IPS-20b (cell line): ENCODE measurements at regions not wholly inside any gene's neighbourhood (a gene's known extent, or its start where the extent isn't known, plus 50 kb on each side); places are given as distances from the start of the nearest gene placed in this dataset.

Experiments used
- H3K27ac ChIP-seq: one replicate; pipeline ENCODE4 v1.5.1; 2013; ENCODE audit warnings: low read length
- H3K27me3 ChIP-seq: 2 replicates; pipeline ENCODE4 v1.6.1; 2013; ENCODE audit warnings: mild to moderate bottlenecking, low read length, inconsistent platforms; ENCODE audit not compliant: insufficient read depth
- H3K36me3 ChIP-seq: 2 replicates; pipeline ENCODE4 v1.6.1; 2013; ENCODE audit warnings: low read depth, mild to moderate bottlenecking, inconsistent platforms, low read length, moderate library complexity; ENCODE audit not compliant: insufficient read depth
- H3K4me1 ChIP-seq: 2 replicates; pipeline ENCODE4 v1.6.1; 2013; ENCODE audit warnings: mild to moderate bottlenecking, control low read depth, inconsistent platforms, low read length, moderate library complexity; ENCODE audit not compliant: insufficient read depth
- H3K4me3 ChIP-seq: 2 replicates; pipeline ENCODE4 v1.5.1; 2013; ENCODE audit warnings: mild to moderate bottlenecking, low read length, inconsistent platforms
- H3K9ac ChIP-seq: 2 replicates; pipeline ENCODE4 v1.6.1; 2013; ENCODE audit warnings: low read depth, mild to moderate bottlenecking, inconsistent platforms, low read length, moderate library complexity
- H3K9me3 ChIP-seq: 2 replicates; pipeline ENCODE4 v1.6.1; 2013; ENCODE audit warnings: mild to moderate bottlenecking, low read depth, low read length, inconsistent platforms; ENCODE audit not compliant: insufficient read depth

DNA sequence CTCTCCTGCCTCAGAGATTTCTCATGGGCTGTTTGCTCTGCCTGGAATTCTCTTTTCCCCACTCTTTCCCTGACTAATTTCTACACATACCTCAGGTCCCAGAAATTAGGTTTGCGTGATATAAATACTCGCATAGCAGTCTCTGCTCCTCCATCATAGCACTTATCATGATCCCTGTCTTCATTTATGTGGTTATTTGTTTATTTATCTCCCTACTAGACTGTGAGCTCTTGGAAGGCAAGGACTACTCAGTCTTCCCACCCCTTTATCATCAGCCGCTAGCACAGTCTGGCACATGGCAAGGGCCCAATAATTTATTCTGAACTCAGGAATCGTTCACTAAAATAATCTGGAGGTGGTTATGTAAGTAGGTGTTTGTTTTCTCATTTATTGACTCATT, 79.3 kb downstream of the ADCYAP1 start:
- no peaks in the 10 kb centered on the region for H3K27me3 ChIP-seq
- peaks cover 17% of the 10 kb centered on the region; the same call in 1 of the 2 replicates for H3K4me1 ChIP-seq
- H3K9me3 ChIP-seq: no peaks in the 10 kb centered on the region
- H3K9ac ChIP-seq: no peak overlapping the region
- no peaks in the 10 kb centered on the region for H3K36me3 ChIP-seq
- H3K4me3 ChIP-seq: no peak overlapping the region
- no peak overlapping the region for H3K27ac ChIP-seq

DNA sequence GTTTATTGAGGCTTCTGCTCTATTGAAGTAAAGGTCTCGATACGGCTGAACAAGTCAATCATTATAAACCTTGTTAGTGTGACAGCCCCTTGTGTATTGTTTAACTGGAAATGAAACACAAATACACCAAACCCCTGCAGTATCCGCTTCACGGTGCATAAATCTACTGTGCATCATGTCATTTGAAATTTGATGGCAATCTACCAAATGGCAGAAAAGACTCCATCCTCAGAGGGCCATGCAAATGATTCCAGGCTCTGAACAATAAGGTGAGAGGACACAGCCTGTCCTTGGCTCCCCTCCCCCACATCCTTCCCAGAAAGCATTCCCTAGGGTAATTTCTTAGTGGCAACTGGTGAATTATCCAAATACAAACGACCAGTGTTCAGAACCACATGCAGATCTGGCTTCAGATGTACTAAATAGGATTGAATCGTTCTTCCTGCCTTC, 80.6 kb downstream of the ADCYAP1 start:
- H3K4me3 ChIP-seq: peak overlapping the region; percentile 43

DNA sequence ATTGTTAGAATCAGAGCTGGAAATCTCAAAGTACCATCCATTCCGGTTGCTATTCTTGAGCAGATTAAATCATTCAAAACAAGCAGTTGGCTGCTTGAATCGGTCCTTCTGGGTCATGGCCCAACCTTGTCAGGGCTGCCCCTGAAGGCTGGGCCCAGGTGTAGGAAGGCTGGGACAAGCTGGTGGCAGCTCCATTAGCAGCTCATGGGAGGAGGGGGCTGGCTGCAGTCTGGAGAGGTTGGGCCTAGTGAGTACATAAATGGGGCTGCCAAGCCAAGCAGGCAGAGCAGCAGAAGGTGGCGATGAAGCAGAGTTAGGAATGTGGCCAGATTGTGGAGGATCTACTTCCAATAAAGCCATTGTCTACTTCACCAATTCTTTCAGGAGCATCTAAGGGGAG, 81.4 kb downstream of the ADCYAP1 start:
- peaks cover 17% of the 10 kb centered on the region; the same call in 1 of the 2 replicates for H3K4me1 ChIP-seq
- H3K27me3 ChIP-seq: no peaks in the 10 kb centered on the region
- no peaks in the 10 kb centered on the region for H3K9me3 ChIP-seq
- no peaks in the 10 kb centered on the region for H3K36me3 ChIP-seq
- H3K4me3 ChIP-seq: no peak overlapping the region; the same call in 1 of the 2 replicates
- no peak overlapping the region for H3K9ac ChIP-seq
- H3K27ac ChIP-seq: no peak overlapping the region

More for the DNA sequence above, 80.6 kb downstream of the ADCYAP1 start:
- peaks cover 17% of the 10 kb centered on the region; the same call in 1 of the 2 replicates for H3K4me1 ChIP-seq
- peak overlapping the region; percentile 2; the same call in 1 of the 2 replicates for H3K9ac ChIP-seq
- no peaks in the 10 kb centered on the region for H3K36me3 ChIP-seq
- no peaks in the 10 kb centered on the region for H3K27me3 ChIP-seq
- no peaks in the 10 kb centered on the region for H3K9me3 ChIP-seq
- no peak overlapping the region for H3K27ac ChIP-seq

DNA sequence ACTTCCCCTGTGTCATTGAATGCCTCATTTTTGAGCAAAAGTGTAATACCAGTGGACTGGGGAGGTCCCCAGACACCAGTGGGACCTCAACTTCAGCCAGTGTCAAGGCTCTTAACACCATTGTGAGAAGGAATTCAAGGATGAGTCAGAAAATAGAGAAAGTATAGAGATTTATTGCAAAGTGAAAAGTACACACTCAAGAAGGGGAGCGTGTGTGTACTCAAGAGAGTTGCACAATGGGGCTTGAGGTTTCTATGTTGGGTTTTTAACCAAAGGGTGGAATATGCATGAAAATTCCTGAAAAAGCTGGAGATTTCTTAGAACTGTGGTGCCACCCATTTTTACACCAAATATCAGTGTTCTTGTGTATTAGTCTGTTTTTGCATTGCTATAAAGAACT, 81.9 kb downstream of the ADCYAP1 start:
- H3K36me3 ChIP-seq: no peaks in the 10 kb centered on the region
- H3K27ac ChIP-seq: no peak overlapping the region
- no peak overlapping the region for H3K9ac ChIP-seq
- H3K4me1 ChIP-seq: peaks cover 17% of the 10 kb centered on the region; the same call in 1 of the 2 replicates
- no peaks in the 10 kb centered on the region for H3K9me3 ChIP-seq
- no peak overlapping the region for H3K4me3 ChIP-seq
- H3K27me3 ChIP-seq: no peaks in the 10 kb centered on the region

DNA sequence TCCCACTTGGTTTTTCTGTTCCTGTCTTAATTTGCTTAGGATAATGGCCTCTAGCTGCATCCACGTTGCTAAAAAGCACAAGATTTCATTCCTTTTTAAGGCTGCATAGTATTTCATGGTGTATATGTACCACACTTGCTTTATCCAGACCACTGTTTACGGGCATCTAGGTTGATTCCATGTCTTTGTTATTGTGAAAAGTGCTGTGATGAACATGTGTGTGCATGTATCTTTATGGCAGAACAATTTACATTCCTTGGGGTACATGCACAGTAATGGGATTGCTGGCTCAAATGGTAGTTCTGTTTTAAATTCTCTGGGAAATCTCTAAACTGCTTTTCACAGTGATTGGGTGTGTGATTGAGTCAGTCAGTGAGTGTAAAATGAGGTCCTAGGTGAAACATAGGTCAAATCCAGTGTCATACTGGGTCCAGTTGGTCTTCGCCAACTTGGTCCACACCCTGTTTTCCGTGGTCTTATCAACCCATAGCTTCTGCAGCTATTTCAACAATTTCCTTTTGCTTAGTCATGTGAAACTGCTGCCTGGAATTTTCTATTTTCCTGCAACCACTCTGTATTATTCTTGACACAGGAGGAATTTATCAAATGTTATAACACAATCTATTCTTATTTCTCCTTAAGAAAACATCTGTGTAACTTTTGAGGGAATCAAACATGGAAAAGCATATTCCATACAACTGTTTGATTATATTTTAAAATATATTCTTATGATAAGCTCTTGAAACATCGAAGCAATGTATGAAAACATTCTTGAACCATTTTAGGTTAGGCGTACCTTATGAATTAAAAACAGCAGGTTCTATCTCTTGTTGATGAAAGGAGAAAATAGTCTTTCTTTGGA, 82.9 kb downstream of the ADCYAP1 start:
- Histone ChIP-seq H3K27me3 (no peaks in the 10 kb centered on the region), H3K9ac (no peak overlapping the region), H3K36me3 (no peaks in the 10 kb centered on the region), H3K9me3 (peaks cover 5% of the 10 kb centered on the region; the same call in 1 of the 2 replicates), H3K4me3 (no peak overlapping the region), H3K4me1 (peaks cover 17% of the 10 kb centered on the region; the same call in 1 of the 2 replicates), H3K27ac (no peak overlapping the region)

DNA sequence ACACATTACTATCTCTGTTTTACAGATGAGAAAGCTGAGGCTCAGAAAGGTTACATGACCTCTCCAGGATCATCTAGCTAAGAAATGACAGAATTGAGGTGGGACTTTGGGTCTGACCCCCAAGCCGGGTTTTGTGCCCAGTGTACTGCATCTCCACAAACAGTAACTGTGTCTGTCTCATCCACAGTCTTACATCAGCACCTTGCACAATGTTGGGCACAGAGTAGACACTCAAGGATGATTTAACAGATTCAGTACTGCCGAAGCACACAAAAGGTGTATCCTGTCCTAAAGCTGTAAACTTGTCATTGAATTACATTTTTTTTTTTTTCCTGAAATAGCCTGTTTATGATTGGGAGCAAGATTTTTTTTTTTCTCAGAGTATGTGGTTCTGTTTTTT, 84.8 kb downstream of the ADCYAP1 start:
- Histone ChIP-seq H3K27me3 (no peaks in the 10 kb centered on the region), H3K4me3 (no peak overlapping the region), H3K9me3 (peaks cover 14% of the 10 kb centered on the region; the same call in 1 of the 2 replicates), H3K36me3 (no peaks in the 10 kb centered on the region), H3K9ac (no peak overlapping the region), H3K27ac (no peak overlapping the region), H3K4me1 (peaks cover 17% of the 10 kb centered on the region; the same call in 1 of the 2 replicates)

DNA sequence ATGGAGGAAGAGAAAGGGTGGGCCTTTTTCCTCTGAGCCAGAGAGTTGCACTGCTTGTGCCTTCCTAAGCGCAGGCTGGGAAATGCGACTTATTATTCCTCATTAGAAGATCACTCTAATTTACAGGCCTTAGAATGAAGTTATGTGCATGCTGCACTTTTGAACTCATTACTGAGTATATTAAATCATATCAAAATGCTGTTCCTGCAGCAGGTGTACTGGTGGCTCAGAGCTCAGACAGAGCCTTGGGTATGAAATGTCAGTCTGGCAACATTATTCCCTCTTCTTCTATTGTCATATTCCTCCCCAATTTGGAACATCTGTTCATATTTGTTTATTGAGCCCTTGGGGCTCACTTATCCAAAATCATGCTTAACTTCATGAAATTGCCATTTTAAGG, 85.5 kb downstream of the ADCYAP1 start:
- Histone ChIP-seq H3K36me3 (no peaks in the 10 kb centered on the region), H3K9ac (no peak overlapping the region), H3K4me3 (no peak overlapping the region)

DNA sequence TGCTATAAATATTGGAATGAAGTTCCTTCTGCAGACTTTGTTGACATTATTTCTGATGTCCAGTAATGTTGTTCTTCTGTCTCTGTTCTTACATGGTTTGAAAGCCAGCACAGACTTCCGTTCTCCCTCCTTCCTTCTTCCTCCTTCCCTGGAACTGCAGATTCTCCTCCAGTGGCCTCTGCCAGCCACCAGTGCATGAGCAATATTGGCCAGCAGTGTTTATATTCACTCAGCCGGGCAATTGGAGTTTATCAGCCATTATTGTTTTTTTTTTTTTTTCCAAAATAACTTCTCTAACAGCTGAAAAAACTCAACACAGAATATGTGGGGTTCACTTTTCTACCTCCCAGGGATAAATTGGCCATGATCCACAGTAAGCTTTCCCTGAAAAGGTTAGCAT, 86.8 kb downstream of the ADCYAP1 start:
- H3K4me1 ChIP-seq: no peaks in the 10 kb centered on the region; the same call in 1 of the 2 replicates
- H3K4me3 ChIP-seq: no peak overlapping the region
- H3K27me3 ChIP-seq: no peaks in the 10 kb centered on the region
- H3K9me3 ChIP-seq: peaks cover 14% of the 10 kb centered on the region; the same call in 1 of the 2 replicates
- H3K27ac ChIP-seq: no peak overlapping the region
- no peaks in the 10 kb centered on the region for H3K36me3 ChIP-seq
- H3K9ac ChIP-seq: no peak overlapping the region

More for the DNA sequence above, 85.5 kb downstream of the ADCYAP1 start:
- no peak overlapping the region for H3K27ac ChIP-seq
- H3K4me1 ChIP-seq: peaks cover 12% of the 10 kb centered on the region; the same call in 1 of the 2 replicates
- peaks cover 14% of the 10 kb centered on the region; the same call in 1 of the 2 replicates for H3K9me3 ChIP-seq
- H3K27me3 ChIP-seq: no peaks in the 10 kb centered on the region

DNA sequence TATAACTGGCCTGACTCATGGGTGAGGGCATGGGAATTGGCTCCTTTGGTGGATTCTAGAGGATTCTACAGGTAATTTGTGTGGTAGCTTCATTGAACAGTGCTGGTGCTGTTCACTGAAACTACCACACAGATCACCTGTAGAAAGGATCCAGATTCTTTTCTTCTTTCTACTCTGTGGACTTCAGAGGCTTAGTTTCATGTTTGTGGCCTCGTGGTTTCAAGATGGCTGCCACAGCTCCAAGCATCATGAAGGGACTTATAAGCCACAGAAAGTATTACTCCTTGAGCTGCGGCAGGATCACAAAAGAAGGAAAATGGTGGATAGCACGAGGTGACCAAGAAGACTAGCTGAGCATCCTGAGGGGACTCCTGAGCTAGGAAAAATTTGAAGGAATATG, 88.9 kb downstream of the ADCYAP1 start:
- Histone ChIP-seq H3K27me3 (no peaks in the 10 kb centered on the region), H3K4me3 (no peak overlapping the region), H3K9ac (no peak overlapping the region), H3K4me1 (no peaks in the 10 kb centered on the region), H3K9me3 (peaks cover 14% of the 10 kb centered on the region; the same call in 1 of the 2 replicates), H3K27ac (no peak overlapping the region), H3K36me3 (no peaks in the 10 kb centered on the region)

DNA sequence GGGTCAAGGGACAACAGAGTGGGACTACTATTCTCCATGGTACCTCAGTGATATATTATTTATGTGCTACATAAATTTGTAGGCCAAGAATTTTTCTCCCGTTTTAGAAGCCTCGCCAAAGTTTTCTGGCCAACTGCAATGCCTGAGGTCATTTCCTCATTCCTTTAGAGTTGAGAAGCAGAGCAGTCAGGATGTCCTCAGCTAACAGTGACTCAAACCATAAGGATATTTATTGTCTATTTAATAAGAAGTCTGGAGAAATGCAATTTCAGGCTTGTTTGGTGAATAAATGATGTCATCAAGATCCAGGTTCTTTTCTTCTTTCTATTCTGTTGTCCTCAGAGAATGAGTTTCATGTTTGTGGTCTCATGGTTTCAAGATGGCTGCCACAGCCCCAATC, 91.0 kb downstream of the ADCYAP1 start:
- no peaks in the 10 kb centered on the region for H3K27me3 ChIP-seq
- H3K4me3 ChIP-seq: no peak overlapping the region
- H3K9ac ChIP-seq: no peak overlapping the region
- no peak overlapping the region for H3K27ac ChIP-seq
- H3K4me1 ChIP-seq: peaks cover 9% of the 10 kb centered on the region; the same call in 1 of the 2 replicates
- H3K9me3 ChIP-seq: peaks cover 14% of the 10 kb centered on the region; the same call in 1 of the 2 replicates
- no peaks in the 10 kb centered on the region for H3K36me3 ChIP-seq

DNA sequence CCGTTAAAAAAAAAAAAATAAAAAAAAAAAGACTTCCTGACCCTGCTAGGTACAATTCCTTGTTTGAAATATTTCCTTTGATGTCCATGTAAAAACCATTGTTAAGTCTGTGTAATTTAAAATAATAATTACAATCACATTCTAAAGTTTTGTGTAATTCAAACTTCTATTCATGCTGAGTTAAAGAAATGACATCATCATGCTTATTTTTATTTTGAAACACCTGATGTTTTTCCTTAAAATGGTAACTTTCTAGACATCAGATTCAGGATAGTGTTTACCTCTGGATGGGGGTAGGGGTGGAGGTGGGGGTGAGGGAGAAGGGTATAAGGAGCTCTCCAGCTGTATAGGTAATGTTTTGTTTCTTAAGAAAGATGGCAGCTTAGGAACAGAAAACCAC, 92.8 kb downstream of the ADCYAP1 start:
- Histone ChIP-seq H3K4me3 (no peak overlapping the region), H3K9ac (no peak overlapping the region), H3K9me3 (peaks cover 10% of the 10 kb centered on the region; the same call in 1 of the 2 replicates), H3K27me3 (no peaks in the 10 kb centered on the region), H3K4me1 (peaks cover 9% of the 10 kb centered on the region; the same call in 1 of the 2 replicates), H3K27ac (no peak overlapping the region), H3K36me3 (no peaks in the 10 kb centered on the region)

DNA sequence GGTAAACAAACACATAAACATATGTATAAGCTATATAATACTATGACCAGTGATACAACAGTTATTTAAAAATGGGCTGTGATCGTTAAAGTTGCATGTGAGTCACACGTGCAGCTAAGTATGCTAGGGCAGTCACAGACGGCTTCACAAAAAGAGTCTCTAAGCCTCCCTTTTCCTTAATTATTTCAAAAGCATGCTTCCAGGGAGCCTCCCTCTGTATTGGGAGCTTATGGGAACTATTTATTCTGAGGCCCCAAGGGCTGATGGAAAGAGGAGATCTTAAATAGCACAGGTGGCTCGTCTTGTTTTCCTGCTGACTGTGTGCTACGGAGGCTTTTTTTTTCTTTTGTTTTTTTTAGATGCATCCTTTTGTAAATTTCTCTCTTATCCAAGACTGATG, 94.3 kb downstream of the ADCYAP1 start:
- Histone ChIP-seq H3K4me3 (no peak overlapping the region), H3K27ac (no peak overlapping the region), H3K36me3 (no peaks in the 10 kb centered on the region), H3K4me1 (peaks cover 9% of the 10 kb centered on the region; the same call in 1 of the 2 replicates), H3K27me3 (no peaks in the 10 kb centered on the region), H3K9me3 (no peaks in the 10 kb centered on the region), H3K9ac (no peak overlapping the region)
